IPS-NIHi11 (cell line): ENCODE measurements at regions not wholly inside any gene's neighbourhood (a gene's known extent, or its start where the extent isn't known, plus 50 kb on each side); places are given as distances from the start of the nearest gene placed in this dataset.

Experiments
- DNase-seq: peaks from one replicate; pipeline ENCODE4 v3.0.0; 2012; ENCODE audit warnings: mixed read lengths, low spot score

DNA sequence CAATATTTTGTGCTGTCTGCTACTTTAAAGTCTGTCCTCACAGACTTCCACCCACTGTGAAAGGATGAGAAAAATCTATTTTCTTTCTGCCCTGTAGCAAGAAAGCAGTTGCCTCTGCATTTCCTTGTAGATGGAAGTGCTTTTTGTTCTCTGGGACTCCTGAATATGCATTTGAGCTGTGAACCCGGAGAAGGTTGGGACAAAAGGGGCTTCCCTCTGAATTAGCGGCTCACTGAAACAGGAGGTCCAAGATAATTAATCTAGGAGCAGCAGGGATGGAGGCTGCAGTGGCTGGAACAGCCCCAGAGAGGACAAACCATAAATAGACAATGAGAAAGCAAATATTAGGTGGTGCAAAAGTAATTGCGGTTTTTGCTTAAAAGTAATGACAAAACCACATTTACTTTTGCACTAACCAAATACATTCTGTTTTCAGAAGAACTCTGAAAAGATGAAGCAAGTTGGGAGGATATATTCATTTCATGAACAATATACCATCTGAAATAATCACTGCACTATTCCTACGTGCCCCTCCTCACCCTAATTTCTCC lies 143.4 kb upstream of the KBTBD8 start:
- DNase-seq = peak; percentile 22

DNA sequence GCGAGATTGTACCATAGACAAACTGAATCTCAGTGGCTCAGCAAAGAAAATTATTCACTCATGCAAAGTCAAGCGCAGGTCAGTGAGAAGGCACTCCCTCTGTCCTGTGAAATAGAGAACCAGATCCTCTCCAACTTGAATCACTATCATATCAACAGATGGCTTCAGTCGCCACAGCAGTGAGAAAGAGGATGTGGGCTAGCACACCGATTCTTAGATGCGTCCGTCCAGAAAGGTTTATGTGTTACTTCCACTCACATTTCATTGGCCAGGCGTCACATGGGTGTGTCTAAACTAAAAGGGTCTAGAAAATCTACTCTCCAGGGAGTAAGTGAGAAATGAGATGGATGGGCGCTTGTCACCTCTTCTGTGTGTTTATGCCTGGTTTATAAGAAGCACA lies 141.6 kb upstream of the KBTBD8 start:
- no peak for DNase-seq

DNA sequence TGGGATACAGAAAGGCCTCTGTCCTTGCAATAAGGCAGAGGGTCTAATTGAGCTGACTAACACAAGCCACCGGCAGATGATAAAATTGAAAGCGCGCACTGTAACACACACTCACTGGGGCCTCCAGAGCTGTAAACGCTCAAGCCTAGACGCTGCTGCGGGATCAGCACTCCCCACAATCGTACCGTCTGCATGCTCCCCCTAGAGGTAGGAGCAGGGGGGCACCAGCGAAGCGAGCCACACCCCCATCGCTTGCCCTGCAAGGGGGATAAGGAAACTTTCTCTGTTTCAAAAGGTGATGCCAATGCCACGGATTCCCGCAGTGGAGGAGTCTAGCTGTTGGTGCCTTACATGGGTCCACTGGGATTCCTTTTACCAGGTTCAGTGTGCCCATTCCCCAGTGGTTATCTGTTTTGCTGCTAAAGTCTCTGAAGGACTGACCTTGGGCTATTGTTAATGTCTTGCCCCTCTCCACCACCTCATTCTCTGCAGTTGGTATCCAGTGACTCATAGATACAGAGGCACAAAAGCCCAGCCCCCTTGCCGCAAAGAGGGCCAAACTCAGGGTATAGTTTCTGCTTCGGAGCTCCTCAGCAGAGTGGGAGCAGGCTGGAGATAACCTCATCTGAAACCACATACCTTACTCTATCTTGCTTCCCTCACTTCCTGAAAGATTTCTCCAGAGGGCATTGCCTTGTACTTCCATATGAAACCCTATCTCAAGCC lies 139.3 kb upstream of the KBTBD8 start:
- peak; percentile 80 for DNase-seq

DNA sequence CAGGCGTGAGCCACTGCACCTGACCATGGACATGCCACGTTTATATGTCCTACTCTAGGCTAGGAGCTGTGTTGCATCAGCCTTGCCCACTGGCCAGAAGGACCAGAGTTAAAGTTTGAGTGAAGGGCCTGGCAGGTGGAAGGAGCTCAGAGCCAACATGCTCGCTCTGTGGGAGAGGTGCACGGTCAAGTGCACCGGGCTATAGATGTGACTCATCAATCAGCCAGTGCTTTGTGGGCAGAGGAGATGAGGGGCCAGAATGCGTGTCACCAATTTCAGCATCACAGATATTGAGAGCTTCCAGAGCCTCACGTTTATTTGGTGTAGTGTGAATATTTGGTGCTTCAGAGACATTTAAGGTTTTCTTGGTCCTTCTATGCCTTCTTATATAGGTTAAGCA lies 137.3 kb upstream of the KBTBD8 start:
- DNase-seq = no peak

DNA sequence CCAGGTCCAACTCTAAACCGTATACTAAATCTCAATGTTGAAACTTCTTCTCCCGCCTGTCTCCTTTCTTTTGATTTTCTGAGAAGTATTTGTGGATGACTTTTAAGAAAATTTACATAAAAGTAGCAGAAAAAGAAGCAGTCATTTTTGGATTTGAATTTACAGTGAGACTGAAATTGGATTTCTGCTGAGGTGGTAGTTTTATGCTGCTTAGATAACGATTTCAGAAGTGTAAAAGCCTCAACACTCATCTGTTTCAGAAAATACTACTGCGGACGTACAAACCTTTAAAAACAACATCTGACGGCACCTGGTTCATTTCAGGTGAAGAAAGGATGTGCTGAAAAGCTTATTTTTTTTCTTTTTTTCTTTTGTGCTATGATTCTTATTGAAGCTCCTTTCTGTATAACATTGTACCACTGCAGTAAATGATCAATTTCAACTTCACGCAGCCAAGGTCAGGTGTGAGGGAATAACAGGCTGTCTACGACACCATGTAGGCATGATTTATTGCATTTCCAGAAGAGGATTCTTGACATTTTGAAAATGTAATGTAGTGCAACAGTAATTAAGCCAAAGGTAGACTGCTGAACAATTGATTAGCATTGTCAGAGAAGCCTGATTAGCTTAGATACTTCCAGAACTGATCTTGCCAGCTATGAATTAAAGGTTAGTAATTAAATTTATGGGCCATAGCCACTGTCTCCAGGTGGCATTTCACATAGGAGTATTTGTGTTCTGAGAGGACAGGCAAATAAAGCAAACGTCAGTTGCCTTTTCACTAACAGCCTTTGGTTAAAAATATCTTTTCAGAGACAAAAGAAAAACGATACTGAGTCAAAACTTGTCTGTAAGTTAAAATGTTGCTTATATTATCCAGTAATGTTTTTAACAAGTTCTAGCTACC lies 134.6 kb upstream of the KBTBD8 start:
- no peak for DNase-seq

DNA sequence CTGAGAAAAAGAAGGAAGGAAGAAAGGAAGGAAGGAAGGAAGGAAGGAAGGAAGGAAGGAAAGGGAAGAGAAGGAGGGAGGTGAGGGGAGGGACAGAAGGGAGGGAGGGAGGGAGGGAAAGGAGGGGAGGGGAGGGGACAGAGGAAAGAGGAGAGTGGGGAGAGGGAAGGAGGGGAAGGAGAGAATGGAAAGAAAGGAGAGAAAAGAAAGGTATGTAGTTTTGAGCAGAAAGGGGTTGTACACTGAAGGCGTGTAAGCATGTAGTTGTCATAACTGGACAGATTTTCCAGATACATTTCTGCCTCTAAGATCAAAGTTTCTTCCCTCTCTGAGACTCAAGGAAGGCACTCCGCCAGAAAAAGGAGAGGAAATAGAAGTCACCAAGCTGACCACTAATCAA lies 113.4 kb upstream of the KBTBD8 start:
- DNase-seq = no peak

DNA sequence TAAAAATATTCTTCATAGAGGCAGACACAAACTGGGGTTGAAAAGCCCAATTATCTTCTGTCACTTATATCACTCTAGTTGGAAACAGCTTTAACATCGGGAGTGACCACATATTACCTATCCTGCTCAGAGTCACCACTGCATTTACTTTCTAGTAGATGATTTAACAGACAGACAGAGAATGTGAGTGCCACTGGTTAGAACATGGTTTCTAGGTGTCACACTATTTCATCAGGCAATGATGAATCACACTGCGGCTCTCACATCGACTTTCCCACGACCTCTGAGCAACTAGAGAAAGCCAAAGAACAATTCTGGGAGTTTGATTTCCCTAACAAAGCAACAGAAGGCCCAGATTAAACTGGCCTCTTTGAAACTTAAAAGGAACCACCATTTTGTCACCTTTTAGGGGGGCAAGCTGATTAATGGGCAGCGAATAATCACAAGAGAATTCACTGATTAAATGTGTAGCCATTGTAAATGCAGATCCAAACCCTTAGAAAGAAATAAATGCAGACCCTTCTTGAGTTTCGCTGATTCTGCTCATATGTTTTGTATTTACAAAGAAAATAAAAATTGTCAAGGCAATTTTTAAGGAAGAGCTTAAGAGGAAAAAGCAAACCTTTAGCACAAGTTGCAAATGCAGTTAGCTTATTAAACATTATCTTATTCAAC lies 112.6 kb upstream of the KBTBD8 start:
- no peak for DNase-seq

DNA sequence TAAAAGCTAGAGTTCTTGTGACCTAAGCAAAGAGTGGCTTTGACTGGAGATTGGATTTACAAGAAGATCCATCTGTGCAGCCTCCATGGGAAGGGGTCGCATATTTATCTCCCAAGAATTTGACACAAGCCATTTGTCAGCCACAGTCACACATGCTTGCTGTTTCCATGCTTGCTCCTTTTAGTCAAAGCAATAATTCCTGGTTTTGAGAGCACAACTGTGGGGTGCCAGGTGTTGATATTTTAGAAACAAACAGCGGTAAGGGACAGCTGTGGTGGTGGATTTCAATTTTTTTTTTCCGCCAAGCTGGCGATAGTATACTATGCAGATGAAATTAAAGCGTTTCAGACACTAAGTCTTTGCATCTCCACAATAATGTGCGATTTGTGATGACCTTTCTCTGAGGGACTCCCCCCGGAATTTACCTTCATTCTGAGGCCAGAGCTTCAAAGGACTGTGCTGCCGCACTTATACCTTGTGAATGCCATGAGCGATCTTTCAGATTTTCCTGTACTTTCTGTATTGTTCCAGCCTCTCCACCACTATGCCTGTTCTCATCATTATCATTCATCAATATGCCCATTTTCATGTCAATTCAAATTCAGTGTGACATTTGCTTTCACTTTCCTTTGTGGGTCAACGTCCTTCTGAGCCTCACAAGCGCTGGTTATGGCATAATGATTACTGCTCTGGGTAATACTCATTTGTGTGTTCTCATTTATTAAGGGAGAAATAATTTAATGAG lies 108.2 kb upstream of the KBTBD8 start:
- no peak for DNase-seq

DNA sequence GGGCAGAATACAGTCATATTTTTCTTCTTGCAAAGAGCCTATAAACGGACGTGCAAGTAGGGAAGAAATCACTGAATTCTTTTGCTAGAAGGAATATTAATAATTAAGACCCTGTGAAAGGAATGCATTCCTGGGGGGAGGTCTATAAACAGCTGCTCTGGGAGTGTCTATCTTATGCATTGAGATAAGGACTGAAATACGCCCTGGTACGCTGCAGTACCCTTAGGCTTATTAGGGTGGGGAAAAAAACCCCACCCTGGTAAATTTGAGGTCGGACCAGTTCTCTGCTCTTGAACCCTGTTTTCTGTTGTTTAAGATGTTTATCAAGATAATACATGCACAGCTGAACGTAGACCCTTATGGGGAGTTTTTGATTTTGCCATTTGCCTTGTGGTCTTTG lies 100.0 kb upstream of the KBTBD8 start:
- DNase-seq = no peak

DNA sequence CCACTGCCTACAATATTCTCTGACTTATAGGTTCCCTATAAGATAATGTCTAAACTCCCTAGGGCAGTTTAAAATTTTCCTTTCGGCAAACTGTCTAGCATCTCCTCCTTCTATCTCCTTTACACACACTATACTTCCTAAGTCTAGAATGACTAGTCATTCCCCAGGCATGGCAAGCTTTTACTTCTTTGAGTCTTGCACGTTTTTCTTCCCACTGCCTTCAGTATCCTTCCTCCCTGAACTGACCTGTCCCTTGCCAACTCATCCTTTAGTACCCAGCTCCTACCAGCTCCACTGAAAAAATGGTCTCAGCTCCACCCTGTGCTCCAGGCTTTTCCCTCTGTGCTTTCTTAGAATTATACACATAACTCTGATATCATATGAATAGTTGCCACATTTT lies 93.8 kb upstream of the KBTBD8 start:
- no peak for DNase-seq

DNA sequence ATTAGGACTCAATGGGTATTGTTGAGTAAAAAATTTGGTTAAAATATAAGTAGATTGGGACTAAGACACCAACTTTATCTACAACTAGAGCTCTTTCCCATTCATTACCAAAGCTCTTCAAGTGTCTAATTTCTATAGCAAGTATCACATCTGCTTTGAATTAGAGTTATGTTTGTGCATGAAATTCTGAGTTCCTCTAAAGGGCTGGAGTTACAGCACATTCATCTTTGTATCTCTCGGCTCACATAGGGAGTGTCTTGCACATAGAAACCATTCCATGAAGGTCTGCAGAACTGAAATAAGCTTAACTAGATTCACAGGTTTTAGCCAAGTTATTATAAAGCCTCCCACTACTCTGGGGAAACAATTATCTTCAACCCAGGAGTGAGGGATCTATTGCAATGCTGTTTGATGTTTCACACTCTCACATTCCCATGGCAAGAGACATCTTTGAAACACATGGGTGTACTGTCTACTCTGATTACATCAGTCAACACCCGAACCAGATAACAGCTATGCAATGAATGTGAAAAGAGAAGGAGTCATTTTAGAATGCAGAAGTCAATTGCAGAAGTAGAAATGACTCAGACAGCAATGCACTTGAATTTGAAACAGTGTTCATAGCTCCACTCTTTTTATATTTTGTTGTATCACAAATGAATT lies 93.1 kb upstream of the KBTBD8 start:
- no peak for DNase-seq

DNA sequence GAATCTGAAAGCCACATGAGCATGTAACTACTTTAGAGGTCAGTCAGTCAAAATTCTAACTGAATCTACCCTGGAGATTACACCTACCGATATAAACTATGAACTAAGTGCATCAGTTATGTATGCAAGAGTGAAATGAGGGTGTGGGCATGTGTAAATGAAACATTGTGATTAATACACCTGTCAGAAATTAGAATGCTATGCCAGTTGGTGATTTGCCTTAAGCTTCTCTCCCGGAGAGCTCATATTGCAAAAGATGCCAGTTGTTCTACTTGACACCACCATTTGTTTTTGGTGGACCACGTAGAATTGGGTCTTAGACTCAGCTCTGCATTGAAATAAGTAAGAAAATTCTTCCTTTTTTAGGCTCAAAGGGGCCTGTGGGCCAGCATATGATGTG lies 91.0 kb upstream of the KBTBD8 start:
- no peak for DNase-seq

DNA sequence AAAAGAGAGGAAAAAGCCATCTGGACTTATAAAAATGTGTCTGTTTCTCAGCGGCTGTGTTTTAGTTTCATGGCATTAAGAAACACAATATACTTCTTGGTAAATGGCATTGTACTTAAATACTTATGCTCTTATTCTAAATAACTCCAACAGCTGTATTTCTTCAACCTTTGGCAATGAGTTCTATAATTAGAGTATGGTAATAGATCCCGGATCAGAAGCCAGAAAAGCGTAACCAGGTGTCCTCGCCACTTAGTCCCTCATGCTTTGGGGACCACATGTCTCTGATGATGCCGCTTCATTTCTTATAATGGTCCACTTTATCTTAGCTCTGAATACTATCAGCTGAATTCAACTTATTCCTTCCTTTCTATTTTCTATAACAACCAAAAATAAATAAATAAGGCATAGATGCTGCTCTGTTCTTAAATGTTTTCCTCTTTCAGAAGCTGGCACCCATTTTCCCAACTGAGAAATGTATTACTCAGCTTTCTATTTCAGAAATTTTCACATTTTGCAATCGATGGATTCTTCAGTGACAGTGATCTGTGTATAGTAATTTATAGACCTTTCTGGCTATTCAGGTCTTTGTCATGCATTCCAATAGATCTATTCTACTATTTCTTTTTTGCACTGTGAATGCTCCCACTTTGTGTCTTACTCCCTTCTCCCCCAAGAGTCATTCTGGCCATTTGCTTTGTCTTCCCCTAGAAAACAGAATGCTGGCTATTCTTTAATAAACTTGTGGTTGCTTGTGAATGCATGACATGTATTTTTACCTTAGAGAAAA lies 87.6 kb upstream of the KBTBD8 start:
- no peak for DNase-seq

DNA sequence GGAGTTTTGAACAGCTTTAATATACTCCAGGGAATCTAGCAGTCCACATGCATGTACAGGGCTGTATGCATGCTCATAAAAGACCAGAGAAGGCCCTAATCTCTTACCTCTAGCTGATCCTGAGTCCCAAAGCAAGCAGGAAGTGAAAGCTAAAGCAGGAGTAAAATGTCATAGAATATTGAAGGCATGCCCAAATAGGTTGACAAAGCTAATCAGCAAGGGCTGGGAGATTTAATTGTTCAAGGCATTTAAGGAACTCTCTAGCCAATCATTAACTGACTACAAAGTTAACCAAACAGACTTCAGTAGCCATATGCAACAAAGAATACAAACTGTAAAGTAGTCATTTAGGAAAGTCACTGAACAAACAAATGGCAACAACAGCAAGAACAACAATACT lies 85.8 kb upstream of the KBTBD8 start:
- no peak for DNase-seq

DNA sequence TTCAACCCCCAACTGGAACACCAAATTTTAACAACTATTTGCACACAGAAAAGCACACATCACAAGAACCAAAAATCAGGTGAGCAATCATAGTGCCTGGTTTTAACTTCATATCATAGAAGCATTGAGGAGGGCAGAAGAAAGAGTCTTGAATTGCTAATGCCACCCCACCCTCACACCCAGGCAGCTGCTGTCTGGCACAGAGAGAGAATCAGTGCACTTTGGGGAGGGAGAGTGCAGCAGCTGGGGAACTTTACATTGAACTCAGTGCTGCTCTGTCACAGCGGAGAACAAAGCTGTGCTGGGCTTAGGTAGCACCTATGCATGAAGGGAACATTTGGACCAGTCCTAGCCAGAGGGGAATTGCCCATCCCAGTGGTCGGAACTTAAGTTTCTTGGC lies 76.0 kb upstream of the KBTBD8 start:
- no peak for DNase-seq

DNA sequence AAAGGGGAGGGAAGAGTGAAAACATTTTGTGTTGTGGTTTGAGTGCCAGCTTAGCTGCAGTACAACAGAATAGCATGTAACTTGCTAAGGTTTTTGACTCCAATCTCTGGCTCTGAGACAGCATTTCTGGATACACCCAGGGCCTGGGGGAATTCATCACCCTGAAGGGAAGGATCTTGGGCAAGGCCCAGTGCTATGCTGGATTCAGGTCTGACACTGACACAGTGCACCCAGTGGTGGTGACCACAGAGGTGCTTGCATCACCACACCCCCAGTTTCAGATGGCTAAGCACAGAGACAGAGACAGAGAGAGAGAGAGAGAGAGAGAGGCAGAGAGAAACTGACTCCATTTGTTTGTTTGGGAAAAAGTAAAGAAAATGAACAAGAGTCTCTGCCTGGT lies 74.1 kb upstream of the KBTBD8 start:
- no peak for DNase-seq

DNA sequence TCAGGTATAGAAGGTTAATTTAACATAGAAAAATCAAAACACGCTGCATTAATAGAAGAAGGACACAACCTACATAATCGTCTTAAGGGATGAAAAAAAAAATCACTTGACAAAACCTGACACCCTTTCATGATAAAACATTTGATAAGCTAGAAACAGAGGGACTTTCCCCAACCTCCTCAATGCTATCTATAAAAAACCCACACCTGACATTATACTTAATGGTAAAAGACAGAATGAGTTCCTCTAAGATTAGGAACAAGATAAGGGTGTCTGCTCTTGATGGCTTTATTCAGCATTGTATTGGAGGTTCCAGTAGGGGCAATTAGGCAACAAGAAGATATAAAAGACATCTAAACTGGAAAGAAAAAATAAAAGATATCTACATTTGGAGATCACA lies 69.9 kb upstream of the KBTBD8 start:
- DNase-seq = no peak

DNA sequence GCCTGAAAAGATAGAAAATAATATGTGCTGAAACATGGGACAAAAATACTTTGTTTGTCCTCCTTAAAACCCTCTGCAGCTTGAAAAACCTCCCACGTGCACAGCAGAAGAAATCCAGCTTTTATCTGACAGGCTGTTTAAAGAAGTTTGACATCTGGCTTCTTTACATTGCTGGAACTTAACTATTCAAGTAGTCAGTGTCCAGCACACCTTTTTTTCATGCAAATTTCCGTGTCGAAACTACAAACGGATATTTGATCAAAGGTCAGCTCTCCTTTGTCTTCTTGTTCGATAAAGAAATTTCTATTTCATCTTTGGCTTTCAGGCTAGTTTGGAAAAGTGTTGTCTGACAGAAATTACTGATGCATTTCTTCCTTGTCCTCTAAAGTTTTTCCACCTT lies 66.8 kb upstream of the KBTBD8 start:
- no peak for DNase-seq

DNA sequence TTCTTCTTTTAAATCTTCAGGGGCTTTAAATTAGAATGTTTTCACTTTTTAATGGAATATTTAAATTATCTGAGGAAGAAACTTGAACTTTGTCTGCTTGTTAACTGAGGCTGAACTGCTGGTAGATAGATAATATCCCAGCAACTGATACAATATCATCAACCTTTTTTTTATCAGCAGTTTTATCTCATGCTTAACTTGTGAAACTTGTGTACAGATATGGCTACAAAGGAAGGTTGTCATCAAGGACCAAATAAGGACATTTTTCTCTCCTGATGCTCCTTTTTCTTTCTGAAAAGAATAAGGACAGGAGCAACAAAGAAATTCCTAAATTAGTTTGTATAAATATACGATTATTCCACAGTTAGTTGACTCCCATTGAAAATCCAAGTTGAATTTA lies 66.4 kb upstream of the KBTBD8 start:
- DNase-seq = no peak

DNA sequence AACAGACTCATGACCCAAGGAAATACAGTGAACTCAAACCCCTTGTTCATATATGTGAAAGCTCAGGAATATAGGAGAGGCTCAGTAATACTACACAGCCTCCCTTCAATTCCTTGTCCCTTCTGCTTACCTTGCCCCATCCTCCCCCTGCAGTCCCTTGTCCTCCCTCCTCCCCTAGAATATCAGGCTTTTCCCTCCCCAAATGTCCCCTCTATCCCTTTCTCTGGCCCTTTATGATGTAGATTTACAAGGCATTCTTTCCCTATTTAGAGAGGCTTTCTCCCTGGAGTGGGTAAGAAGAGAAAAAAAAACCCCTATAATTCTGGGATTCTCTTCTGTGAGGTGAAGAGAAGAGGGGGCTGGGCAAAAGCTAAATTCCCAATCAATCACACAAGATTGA lies 64.9 kb upstream of the KBTBD8 start:
- peak; percentile 50 for DNase-seq

DNA sequence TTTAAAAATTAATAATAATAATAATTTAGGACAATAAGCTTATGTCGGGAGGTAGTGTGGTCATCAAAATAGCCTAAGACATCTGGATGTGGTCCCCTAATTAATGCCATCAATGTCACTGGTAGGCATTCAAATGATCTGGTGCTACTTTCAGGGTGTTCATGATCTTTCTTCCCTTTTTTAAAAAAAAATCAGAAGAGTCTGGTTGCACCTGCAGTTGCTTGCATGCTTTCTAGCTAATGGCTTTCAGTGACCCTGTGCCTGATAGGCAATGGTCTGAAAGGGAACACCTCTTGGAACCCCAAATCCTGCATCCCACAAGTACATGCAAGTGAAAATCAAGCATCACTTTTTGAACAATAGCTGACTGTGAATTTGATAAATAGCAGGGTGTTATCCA lies 64.1 kb upstream of the KBTBD8 start:
- DNase-seq = no peak
